DOHH2 (cell line): ENCODE measurements at regions not wholly inside any gene's neighbourhood (a gene's known extent, or its start where the extent isn't known, plus 50 kb on each side); places are given as distances from the start of the nearest gene placed in this dataset.

Experiments used
- H3F3A ChIP-seq: fragments of 200-600 bp; sonication (generic), shearing (Covaris generic); 2 replicates; pipeline ENCODE4 v1.6.0; 2016; ENCODE audit warnings: antibody characterized with exemption, mild to moderate bottlenecking; ENCODE audit not compliant: control insufficient read depth, insufficient read depth
- H3K27ac ChIP-seq: fragments of 200-600 bp; sonication (generic); 2 replicates; pipeline ENCODE4 v1.5.1; 2014; ENCODE audit warnings: low read depth, mild to moderate bottlenecking, low read length, moderate library complexity
- H3K27me3 ChIP-seq: fragments of 200-600 bp; sonication (generic); 2 replicates; pipeline ENCODE4 v1.6.1; 2014; ENCODE audit warnings: mild to moderate bottlenecking, low read length, mixed read lengths; ENCODE audit not compliant: control insufficient read depth
- H3K36me3 ChIP-seq: fragments of 200-600 bp; sonication (generic); 2 replicates; pipeline ENCODE4 v1.6.1; 2014; ENCODE audit warnings: mild to moderate bottlenecking, low read length, moderate library complexity, mixed read lengths; ENCODE audit not compliant: control insufficient read depth
- H3K4me1 ChIP-seq: fragments of 200-600 bp; sonication (generic); 2 replicates; pipeline ENCODE4 v1.6.1; 2014; ENCODE audit warnings: mild to moderate bottlenecking, low read length, mixed read lengths; ENCODE audit not compliant: control insufficient read depth
- H3K4me2 ChIP-seq: fragments of 200-600 bp; sonication (generic); 2 replicates; pipeline ENCODE4 v1.6.0; 2014; ENCODE audit warnings: mild to moderate bottlenecking, low read length, moderate library complexity
- H3K4me3 ChIP-seq: fragments of 200-600 bp; sonication (generic); 2 replicates; pipeline ENCODE4 v1.5.1; 2014; ENCODE audit warnings: mild to moderate bottlenecking, low read length, mixed read lengths
- H3K79me2 ChIP-seq: fragments of 200-600 bp; sonication (generic); 2 replicates; pipeline ENCODE4 v1.6.1; 2014; ENCODE audit warnings: mild to moderate bottlenecking, low read length, mixed read lengths; ENCODE audit not compliant: control insufficient read depth
- H3K9me2 ChIP-seq: fragments of 200-600 bp; sonication (generic); replicated peaks from 2 replicates; pipeline ENCODE4 v1.6.1; 2014; ENCODE audit warnings: mild to moderate bottlenecking, low read length, mixed read lengths; ENCODE audit not compliant: control insufficient read depth
- H3K9me3 ChIP-seq: fragments of 200-600 bp; sonication (generic); 2 replicates; pipeline ENCODE4 v1.6.1; 2014; ENCODE audit warnings: antibody characterized with exemption, low read length, mixed read lengths; ENCODE audit not compliant: control insufficient read depth, insufficient read depth
- H4K20me1 ChIP-seq: fragments of 200-600 bp; sonication (generic); 2 replicates; pipeline ENCODE4 v1.6.0; 2014; ENCODE audit warnings: low read depth, mild to moderate bottlenecking, antibody characterized with exemption, low read length, moderate library complexity; ENCODE audit not compliant: control insufficient read depth, insufficient read depth
- EZH2phosphoT487 ChIP-seq: fragments of 200-600 bp; sonication (generic); IDR thresholded peaks from 2 replicates; pipeline ENCODE4 v1.6.1; 2017; ENCODE audit warnings: borderline replicate concordance, mild to moderate bottlenecking, antibody characterized with exemption, low read length, moderate library complexity, mixed read lengths
- TF ChIP-seq, protein P1 (sequence below): fragments of 200-600 bp; sonication (generic); IDR thresholded peaks from one replicate; pipeline ENCODE4 v1.5.1; 2014; ENCODE audit warnings: antibody characterized with exemption, mild to moderate bottlenecking, low read depth, low read length; ENCODE audit not compliant: poor library complexity, severe bottlenecking

- H3F3A ChIP-seq: no peaks in the 10 kb centered on the region
- H3K4me1 ChIP-seq: no peaks in the 10 kb centered on the region
- H4K20me1 ChIP-seq: no peaks in the 10 kb centered on the region
- H3K27me3 ChIP-seq: no peaks in the 10 kb centered on the region
- H3K9me3 ChIP-seq: no peaks in the 10 kb centered on the region; the same call in 1 of the 2 replicates
- H3K4me3 ChIP-seq: no peak overlapping the region
- TF ChIP-seq, protein P1, sequence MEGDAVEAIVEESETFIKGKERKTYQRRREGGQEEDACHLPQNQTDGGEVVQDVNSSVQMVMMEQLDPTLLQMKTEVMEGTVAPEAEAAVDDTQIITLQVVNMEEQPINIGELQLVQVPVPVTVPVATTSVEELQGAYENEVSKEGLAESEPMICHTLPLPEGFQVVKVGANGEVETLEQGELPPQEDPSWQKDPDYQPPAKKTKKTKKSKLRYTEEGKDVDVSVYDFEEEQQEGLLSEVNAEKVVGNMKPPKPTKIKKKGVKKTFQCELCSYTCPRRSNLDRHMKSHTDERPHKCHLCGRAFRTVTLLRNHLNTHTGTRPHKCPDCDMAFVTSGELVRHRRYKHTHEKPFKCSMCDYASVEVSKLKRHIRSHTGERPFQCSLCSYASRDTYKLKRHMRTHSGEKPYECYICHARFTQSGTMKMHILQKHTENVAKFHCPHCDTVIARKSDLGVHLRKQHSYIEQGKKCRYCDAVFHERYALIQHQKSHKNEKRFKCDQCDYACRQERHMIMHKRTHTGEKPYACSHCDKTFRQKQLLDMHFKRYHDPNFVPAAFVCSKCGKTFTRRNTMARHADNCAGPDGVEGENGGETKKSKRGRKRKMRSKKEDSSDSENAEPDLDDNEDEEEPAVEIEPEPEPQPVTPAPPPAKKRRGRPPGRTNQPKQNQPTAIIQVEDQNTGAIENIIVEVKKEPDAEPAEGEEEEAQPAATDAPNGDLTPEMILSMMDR: no peak
- TF ChIP-seq EZH2phosphoT487: no peak
- no peaks in the 10 kb centered on the region for H3K9me2 ChIP-seq
- H3K79me2 ChIP-seq: no peaks in the 10 kb centered on the region
- H3K36me3 ChIP-seq: no peaks in the 10 kb centered on the region
- no peak overlapping the region for H3K4me2 ChIP-seq
- H3K27ac ChIP-seq: no peak overlapping the region
Observed at GRCh38 chr14:29109589-29109988, 343.0 kb downstream of the FOXG1 start.

DNA sequence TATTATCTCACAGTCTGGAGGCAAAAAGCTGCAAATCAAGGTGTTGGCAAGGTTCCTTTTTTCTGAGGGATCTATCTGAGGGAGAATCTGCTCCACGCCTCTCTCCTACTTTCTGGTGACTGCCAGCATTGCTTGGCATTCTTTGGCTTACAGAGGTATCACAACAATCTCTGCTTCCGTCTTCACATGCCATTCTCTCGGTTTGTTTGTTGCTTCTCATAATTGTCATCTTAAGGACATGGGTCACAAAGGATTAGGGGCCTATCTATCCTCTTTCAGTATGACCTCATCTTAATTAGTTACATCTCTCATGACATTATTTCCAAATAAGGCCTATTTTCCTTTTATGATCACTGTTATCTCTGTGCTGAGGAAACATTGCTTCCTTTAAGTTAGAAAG, 345.0 kb downstream of the FOXG1 start:
- H4K20me1 ChIP-seq: no peaks in the 10 kb centered on the region
- no peaks in the 10 kb centered on the region for H3K79me2 ChIP-seq
- TF ChIP-seq EZH2phosphoT487: no peak
- TF ChIP-seq, protein P1: no peak
- no peaks in the 10 kb centered on the region for H3K9me2 ChIP-seq
- no peaks in the 10 kb centered on the region for H3F3A ChIP-seq
- no peaks in the 10 kb centered on the region for H3K36me3 ChIP-seq
- H3K4me1 ChIP-seq: no peaks in the 10 kb centered on the region
- H3K27me3 ChIP-seq: no peaks in the 10 kb centered on the region
- no peak overlapping the region for H3K4me3 ChIP-seq
- H3K27ac ChIP-seq: no peak overlapping the region
- H3K9me3 ChIP-seq: no peaks in the 10 kb centered on the region
- no peak overlapping the region for H3K4me2 ChIP-seq

DNA sequence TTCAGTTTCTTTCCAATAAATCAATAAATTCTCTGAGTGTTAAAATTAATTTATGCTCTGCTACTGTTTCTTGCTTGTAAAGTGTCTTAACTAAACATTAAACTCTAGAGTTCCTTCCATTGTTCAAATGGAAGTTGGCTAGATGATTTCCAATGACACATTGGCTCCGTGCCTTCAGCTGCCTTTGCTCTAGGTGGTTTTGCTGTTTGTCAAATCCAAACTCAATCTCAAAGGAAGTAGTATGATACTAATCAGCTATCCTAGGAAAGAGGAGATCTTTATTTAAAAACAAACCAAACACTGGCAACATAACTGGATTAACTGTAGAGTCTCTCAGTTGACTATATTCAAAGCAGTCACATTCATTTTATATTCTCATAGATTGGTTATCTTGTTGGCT, 356.4 kb downstream of the FOXG1 start:
- Histone ChIP-seq H3F3A (no peaks in the 10 kb centered on the region), H3K27me3 (no peaks in the 10 kb centered on the region), H3K9me2 (no peaks in the 10 kb centered on the region), H3K79me2 (no peaks in the 10 kb centered on the region), H3K4me1 (no peaks in the 10 kb centered on the region), H3K4me2 (no peak overlapping the region), H3K4me3 (no peak overlapping the region), H3K9me3 (no peaks in the 10 kb centered on the region), H4K20me1 (no peaks in the 10 kb centered on the region), H3K27ac (no peak overlapping the region), H3K36me3 (no peaks in the 10 kb centered on the region)
- no peak for TF ChIP-seq EZH2phosphoT487
- TF ChIP-seq, protein P1: no peak

DNA sequence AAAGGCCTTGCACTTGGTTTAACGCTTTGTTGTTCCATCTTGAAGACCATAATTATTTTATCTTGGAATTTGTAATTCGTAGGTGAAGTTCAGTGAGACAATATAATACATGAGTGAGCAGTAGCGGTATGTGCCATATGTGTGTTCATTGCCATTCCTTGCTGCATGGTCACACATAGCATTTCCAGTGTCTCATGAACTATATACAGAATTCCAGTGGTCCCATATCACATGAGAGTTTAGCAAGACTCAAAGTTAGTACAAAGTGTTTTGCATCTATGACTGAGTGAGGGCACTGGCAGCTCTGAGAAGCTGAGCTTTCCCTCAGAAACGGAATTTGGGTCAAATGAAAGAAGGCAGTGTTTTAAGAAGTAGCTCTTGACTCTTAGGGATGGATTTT, 359.8 kb downstream of the FOXG1 start:
- no peaks in the 10 kb centered on the region for H3K9me2 ChIP-seq
- H3K4me1 ChIP-seq: no peaks in the 10 kb centered on the region
- no peaks in the 10 kb centered on the region for H3K27me3 ChIP-seq
- no peaks in the 10 kb centered on the region for H3K36me3 ChIP-seq
- H3K4me2 ChIP-seq: no peak overlapping the region
- H3K79me2 ChIP-seq: no peaks in the 10 kb centered on the region
- H3K4me3 ChIP-seq: no peak overlapping the region
- no peaks in the 10 kb centered on the region for H3K9me3 ChIP-seq
- H4K20me1 ChIP-seq: no peaks in the 10 kb centered on the region
- TF ChIP-seq EZH2phosphoT487: no peak
- TF ChIP-seq, protein P1: no peak
- H3K27ac ChIP-seq: no peak overlapping the region
- no peaks in the 10 kb centered on the region for H3F3A ChIP-seq
